Stimulated activated CD4-positive, alpha-beta T cell treated with anti-CD3 and anti-CD28 coated beads, TNF-alpha, amount 100 ng/mL, for 1 hour (primary cell): ENCODE measurements at regions not wholly inside any gene's neighbourhood (a gene's known extent, or its start where the extent isn't known, plus 50 kb on each side); places are given as distances from the start of the nearest gene placed in this dataset.
"Not testable (repeated sequence)": the region's sequence is repeated elsewhere in the genome, so short reads cannot be mapped to it uniquely, and the experiment has no call there.

ENCODE experiments used
- DNase-seq, 3 donors: peaks; one replicate each; pipeline ENCODE4 v3.0.0-alpha.2; 2020; ENCODE audit warnings: low read depth in 3 of 3, low spot score in 1 of 3

DNA sequence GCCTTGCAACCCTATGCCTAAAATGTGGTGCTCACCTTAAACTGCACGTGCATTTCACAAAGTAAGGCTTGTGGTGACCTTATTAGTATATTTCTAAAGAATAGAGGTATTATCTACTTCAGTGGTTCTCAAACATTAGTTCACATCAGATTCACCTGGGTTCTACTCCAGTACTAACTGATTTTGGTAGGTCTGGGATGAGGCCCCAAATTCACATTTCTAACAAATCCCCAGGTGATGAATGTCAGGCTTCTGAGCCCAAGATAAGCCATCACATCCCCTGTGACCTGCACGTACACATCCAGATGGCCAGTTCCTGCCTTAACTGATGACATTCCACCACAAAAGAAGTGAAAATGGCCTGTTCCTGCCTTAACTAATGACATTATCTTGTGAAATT is 329.1 kb upstream of the KCNMB2 start:
- not testable (repeated sequence) for DNase-seq

- not testable (repeated sequence) for DNase-seq
These were observed 328.6 kb upstream of the KCNMB2 start for GRCh38 chr3:178207627-178208026.

DNA sequence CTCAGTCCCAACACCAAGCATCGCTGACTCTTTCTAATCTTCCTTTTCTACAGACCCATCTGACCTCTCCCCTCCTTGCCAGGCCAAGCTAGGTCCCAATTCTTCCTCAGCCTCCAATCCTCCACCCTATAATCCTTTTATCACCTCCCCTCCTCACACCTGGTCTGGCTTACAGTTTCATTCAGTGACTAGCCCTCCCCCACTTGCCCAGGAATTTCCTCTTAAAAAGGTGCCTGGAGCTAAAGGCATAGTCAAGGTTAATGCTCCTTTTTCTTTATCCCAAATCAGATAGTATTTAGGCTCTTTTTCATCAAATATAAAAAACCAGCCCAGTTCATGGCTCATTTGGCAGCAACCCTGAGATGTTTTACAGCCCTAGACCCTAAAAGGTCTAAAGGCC is 327.1 kb upstream of the KCNMB2 start:
- DNase-seq, result not testable (repeated sequence)

GRCh38 chr3:178209618-178210017 is 326.6 kb upstream of the KCNMB2 start:
- DNase-seq, result not testable (repeated sequence)

DNA sequence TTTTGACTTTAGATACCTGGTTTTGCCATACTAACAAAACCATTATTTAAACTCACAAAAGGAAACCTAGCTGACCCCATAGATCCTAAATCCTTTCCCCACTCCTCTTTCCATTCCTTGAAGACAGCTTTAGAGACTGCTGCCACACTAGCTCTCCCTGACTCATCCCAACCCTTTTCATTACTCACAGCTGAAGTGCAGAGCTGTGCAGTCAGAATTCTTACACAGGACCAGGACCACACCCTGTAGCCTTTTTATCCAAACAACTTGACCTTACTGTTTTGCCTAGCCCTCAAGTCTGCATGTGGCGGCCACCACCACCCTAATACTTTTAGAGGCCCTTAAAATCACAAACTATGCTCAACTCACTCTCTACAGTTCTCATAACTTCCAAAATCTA is 325.1 kb upstream of the KCNMB2 start:
- DNase-seq, result not testable (repeated sequence)

DNA sequence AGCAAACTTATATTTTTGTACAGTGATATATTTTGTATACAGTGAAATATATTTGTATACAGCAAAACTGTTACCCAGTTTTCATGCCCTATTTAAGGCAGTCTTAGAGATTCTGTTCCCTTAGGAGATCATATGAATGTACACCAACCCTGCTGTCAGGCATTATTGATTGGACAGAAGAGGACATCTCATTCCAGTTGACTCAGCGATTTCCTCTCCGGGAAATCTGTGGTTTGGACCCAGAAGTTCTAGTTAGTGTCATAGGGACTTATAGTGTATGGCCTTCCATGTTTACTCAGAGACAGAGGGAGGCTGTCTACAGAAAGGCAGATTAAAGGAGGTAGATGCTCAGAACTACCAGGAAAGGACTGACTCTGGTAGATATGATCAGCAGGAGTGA is 318.8 kb upstream of the KCNMB2 start:
- DNase-seq, result no peak

- DNase-seq, result no peak
These were observed 318.0 kb upstream of the KCNMB2 start for GRCh38 chr3:178218231-178218630.

- DNase-seq, result not testable (repeated sequence)
These were observed 316.6 kb upstream of the KCNMB2 start for GRCh38 chr3:178219661-178220060.

GRCh38 chr3:178223876-178224275 is 312.4 kb upstream of the KCNMB2 start:
- no peak for DNase-seq

- DNase-seq, result no peak
These were observed 310.1 kb upstream of the KCNMB2 start for GRCh38 chr3:178226094-178226493.

- no peak for DNase-seq
These were observed 304.6 kb upstream of the KCNMB2 start for GRCh38 chr3:178231645-178232044.

DNA sequence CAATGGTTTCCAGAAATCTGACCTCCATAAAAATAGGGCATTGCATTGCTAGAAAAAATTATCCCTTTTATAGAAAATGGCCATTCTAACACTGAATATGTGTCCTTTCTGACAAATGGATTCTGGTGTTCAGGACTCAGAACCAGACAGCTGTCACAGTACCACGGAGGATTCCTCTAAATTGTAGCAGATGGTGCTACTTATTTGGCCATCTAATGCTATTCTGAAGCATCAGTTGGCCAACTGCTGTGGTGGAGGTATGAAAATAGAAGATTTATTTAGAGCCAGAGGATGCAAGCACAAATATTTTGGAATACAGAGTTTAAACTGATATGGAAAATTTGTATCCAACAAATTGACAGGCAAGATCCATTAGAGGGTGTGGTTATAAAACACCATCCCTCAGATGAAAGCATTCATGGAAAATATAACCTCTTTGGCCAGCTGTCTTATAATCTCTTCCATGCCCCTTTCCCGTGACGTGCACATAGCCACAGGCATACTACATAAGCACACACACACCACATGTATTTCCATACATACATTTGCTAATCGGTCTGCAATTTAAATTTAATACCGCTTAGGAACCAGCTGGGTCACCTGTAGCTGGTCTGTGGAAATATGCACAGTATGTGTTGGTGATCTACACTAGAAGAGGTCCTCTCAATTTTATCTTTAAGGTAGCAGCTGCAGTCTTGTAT is 302.7 kb upstream of the KCNMB2 start:
- no peak for DNase-seq

GRCh38 chr3:178236555-178237277 is 299.5 kb upstream of the KCNMB2 start:
- DNase-seq, result no peak

DNA sequence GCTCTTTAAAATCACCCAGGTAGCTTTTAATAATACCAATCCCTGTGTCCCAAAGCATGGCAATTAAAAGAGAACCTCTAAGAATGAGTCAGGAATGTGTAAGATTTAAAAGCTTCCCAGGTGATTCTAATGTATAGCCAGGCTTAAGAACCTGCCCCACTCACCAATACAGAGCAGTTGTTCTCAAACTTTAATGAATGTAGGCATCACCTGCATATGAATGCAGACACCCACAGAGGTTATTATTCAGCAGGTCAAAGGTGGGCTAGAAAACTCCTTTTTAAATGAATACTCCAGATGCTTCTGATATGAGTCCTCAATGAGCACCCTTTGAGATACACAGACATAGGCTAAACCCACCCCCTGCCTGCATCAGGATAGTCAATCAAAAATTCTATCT is 298.1 kb upstream of the KCNMB2 start:
- no peak for DNase-seq

GRCh38 chr3:178244733-178245709 is 291.2 kb upstream of the KCNMB2 start:
- DNase-seq, result no peak

- DNase-seq, result no peak
These were observed 290.2 kb upstream of the KCNMB2 start for GRCh38 chr3:178246004-178246403.

DNA sequence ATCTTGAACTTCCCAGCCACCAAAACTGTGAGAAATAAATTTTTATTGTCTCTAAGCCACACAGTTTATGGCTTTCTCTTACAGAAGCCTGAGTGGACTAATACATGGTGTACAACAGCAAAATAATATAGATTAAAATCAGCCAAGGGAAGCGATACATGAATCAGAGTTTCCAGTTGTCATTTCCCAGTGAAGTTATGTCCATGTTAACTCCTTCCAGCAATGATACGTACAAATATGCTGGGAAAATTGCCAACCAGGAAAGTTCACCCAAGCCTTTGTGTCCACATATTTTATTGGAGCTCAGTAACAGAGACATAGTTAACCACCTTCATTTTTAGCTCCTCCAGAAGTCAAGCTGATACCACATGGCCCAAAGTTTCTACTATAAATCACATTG is 280.9 kb upstream of the KCNMB2 start:
- DNase-seq, result no peak

GRCh38 chr3:178257491-178257890 is 278.7 kb upstream of the KCNMB2 start:
- DNase-seq, result no peak

GRCh38 chr3:178258121-178258520 is 278.1 kb upstream of the KCNMB2 start:
- DNase-seq, result no peak

GRCh38 chr3:178259703-178260102 is 276.5 kb upstream of the KCNMB2 start:
- DNase-seq, result no peak

GRCh38 chr3:178260887-178261565 is 275.2 kb upstream of the KCNMB2 start:
- no peak for DNase-seq
